ENCODE measurements at regions not wholly inside any gene's neighbourhood (a gene's known extent, or its start where the extent isn't known, plus 50 kb on each side); places are given as distances from the start of the nearest gene placed in this dataset.
"Not testable (repeated sequence)": the region's sequence is repeated elsewhere in the genome, so short reads cannot be mapped to it uniquely, and the experiment has no call there.

GRCh38 chr3:162597226-162597625 lies 1100.6 kb downstream of the OTOL1 start:
- DNase-seq = no peak

GRCh38 chr3:162598500-162598899 lies 1101.9 kb downstream of the OTOL1 start:
- not testable (repeated sequence) for DNase-seq

GRCh38 chr3:162599742-162600141 lies 1103.1 kb downstream of the OTOL1 start:
- not testable (repeated sequence) for DNase-seq

- no peak for DNase-seq
Observed at GRCh38 chr3:162601101-162601670, 1104.6 kb downstream of the OTOL1 start.

GRCh38 chr3:162602619-162603018 lies 1106.0 kb downstream of the OTOL1 start:
- no peak for DNase-seq

GRCh38 chr3:162605651-162606204 lies 1109.1 kb downstream of the OTOL1 start:
- no peak for DNase-seq

- DNase-seq = no peak
Observed at GRCh38 chr3:162610261-162610660, 1113.7 kb downstream of the OTOL1 start.

GRCh38 chr3:162612991-162613390 lies 1116.4 kb downstream of the OTOL1 start:
- no peak for DNase-seq

- no peak for DNase-seq
Observed at GRCh38 chr3:162626172-162626571, 1129.6 kb downstream of the OTOL1 start.

- no peak for DNase-seq
Observed at GRCh38 chr3:162628531-162628930, 1131.9 kb downstream of the OTOL1 start.

- DNase-seq = no peak
Observed at GRCh38 chr3:162629372-162629771, 1132.8 kb downstream of the OTOL1 start.

GRCh38 chr3:162632672-162633071 lies 1136.1 kb downstream of the OTOL1 start:
- no peak for DNase-seq

- DNase-seq = not testable (repeated sequence)
Observed at GRCh38 chr3:162640208-162640607, 1143.6 kb downstream of the OTOL1 start.

- no peak for DNase-seq
Observed at GRCh38 chr3:162641317-162641716, 1144.7 kb downstream of the OTOL1 start.

- DNase-seq = no peak
Observed at GRCh38 chr3:162641907-162642306, 1145.3 kb downstream of the OTOL1 start.

GRCh38 chr3:162643245-162643644 lies 1146.6 kb downstream of the OTOL1 start:
- no peak for DNase-seq

GRCh38 chr3:162647321-162647720 lies 1150.7 kb downstream of the OTOL1 start:
- DNase-seq = no peak

GRCh38 chr3:162658003-162658402 lies 1161.4 kb downstream of the OTOL1 start:
- DNase-seq = no peak

GRCh38 chr3:162665684-162666391 lies 1169.2 kb downstream of the OTOL1 start:
- no peak for DNase-seq

- DNase-seq = no peak
Observed at GRCh38 chr3:162666835-162667234, 1170.2 kb downstream of the OTOL1 start.

- DNase-seq = no peak
Observed at GRCh38 chr3:162670181-162670580, 1173.6 kb downstream of the OTOL1 start.

- DNase-seq = no peak
Observed at GRCh38 chr3:162677475-162677874, 1180.9 kb downstream of the OTOL1 start.

GRCh38 chr3:162678941-162679340 lies 1182.3 kb downstream of the OTOL1 start:
- no peak for DNase-seq

- DNase-seq = no peak
Observed at GRCh38 chr3:162684260-162684659, 1187.7 kb downstream of the OTOL1 start.

GRCh38 chr3:162699291-162699690 lies 1202.7 kb downstream of the OTOL1 start:
- no peak for DNase-seq
